ENCODE measurements at regions not wholly inside any gene's neighbourhood (a gene's known extent, or its start where the extent isn't known, plus 50 kb on each side); places are given as distances from the start of the nearest gene placed in this dataset.

DNA sequence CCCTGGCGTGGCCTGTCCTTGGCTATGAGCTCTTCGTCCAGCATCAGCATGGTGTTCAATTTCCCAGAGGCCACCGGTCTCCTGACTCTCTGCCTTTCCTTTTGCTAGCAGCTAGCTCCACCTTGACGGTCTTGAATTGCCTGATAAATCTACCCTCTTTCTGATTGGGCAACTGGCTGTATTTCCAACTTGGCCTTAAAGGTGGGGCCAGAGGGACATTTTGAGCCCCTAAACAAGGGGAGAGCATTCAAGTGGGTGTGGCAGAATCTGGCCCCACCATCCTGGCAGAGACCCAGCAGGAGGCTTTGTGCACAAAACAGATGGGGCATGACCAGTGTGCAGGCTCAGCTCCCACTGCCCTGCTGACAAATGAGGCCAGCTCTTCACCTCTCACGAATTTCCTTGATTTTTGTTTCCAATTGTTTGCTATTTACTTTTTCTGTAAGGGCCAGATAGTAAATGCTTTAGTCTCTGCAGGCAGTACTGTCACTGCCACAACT is 148.9 kb upstream of the VSTM2B start:
- TF ChIP-seq, protein P1, sequence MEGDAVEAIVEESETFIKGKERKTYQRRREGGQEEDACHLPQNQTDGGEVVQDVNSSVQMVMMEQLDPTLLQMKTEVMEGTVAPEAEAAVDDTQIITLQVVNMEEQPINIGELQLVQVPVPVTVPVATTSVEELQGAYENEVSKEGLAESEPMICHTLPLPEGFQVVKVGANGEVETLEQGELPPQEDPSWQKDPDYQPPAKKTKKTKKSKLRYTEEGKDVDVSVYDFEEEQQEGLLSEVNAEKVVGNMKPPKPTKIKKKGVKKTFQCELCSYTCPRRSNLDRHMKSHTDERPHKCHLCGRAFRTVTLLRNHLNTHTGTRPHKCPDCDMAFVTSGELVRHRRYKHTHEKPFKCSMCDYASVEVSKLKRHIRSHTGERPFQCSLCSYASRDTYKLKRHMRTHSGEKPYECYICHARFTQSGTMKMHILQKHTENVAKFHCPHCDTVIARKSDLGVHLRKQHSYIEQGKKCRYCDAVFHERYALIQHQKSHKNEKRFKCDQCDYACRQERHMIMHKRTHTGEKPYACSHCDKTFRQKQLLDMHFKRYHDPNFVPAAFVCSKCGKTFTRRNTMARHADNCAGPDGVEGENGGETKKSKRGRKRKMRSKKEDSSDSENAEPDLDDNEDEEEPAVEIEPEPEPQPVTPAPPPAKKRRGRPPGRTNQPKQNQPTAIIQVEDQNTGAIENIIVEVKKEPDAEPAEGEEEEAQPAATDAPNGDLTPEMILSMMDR (IDR thresholded peaks at IDR 0.05 in 4 of 5, conservative IDR thresholded peaks at IDR 0.05 in 1 of 5): no peak
- TF ChIP-seq POLR2A (IDR thresholded peaks at IDR 0.05): no peak

All from gastrocnemius medialis (tissue), 4 donors.